ENCODE measurements at regions not wholly inside any gene's neighbourhood (a gene's known extent, or its start where the extent isn't known, plus 50 kb on each side); places are given as distances from the start of the nearest gene placed in this dataset.
"Not testable (repeated sequence)": the region's sequence is repeated elsewhere in the genome, so short reads cannot be mapped to it uniquely, and the experiment has no call there.

- H3K4me3 ChIP-seq (ENCODE audit: low read depth, low read length) = no peak overlapping the region
- TF ChIP-seq, protein P1, sequence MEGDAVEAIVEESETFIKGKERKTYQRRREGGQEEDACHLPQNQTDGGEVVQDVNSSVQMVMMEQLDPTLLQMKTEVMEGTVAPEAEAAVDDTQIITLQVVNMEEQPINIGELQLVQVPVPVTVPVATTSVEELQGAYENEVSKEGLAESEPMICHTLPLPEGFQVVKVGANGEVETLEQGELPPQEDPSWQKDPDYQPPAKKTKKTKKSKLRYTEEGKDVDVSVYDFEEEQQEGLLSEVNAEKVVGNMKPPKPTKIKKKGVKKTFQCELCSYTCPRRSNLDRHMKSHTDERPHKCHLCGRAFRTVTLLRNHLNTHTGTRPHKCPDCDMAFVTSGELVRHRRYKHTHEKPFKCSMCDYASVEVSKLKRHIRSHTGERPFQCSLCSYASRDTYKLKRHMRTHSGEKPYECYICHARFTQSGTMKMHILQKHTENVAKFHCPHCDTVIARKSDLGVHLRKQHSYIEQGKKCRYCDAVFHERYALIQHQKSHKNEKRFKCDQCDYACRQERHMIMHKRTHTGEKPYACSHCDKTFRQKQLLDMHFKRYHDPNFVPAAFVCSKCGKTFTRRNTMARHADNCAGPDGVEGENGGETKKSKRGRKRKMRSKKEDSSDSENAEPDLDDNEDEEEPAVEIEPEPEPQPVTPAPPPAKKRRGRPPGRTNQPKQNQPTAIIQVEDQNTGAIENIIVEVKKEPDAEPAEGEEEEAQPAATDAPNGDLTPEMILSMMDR (conservative IDR thresholded peaks at IDR 0.05; ENCODE audit: low read depth, low read length) = no peak
- DNase-seq (ENCODE audit: low read depth) = no peak
Observed at GRCh38 chr5:88656221-88656950, 226.6 kb downstream of the MEF2C start.

- DNase-seq (ENCODE audit: low read depth) = no peak
- TF ChIP-seq, protein P1 (conservative IDR thresholded peaks at IDR 0.05; ENCODE audit: low read depth, low read length) = no peak
- H3K4me3 ChIP-seq (ENCODE audit: low read depth, low read length) = no peak overlapping the region
Observed at GRCh38 chr5:88653471-88653870, 229.5 kb downstream of the MEF2C start.

GRCh38 chr5:88647901-88648300, 235.1 kb downstream of the MEF2C start:
- no peak for DNase-seq (ENCODE audit: low read depth)
- TF ChIP-seq, protein P1 (conservative IDR thresholded peaks at IDR 0.05; ENCODE audit: low read depth, low read length) = no peak
- H3K4me3 ChIP-seq (ENCODE audit: low read depth, low read length) = no peak overlapping the region

GRCh38 chr5:88646866-88647265, 236.1 kb downstream of the MEF2C start:
- TF ChIP-seq, protein P1 (conservative IDR thresholded peaks at IDR 0.05; ENCODE audit: low read depth, low read length) = no peak
- no peak for DNase-seq (ENCODE audit: low read depth)
- H3K4me3 ChIP-seq (ENCODE audit: low read depth, low read length) = no peak overlapping the region

- no peak overlapping the region for H3K4me3 ChIP-seq (ENCODE audit: low read depth, low read length)
- DNase-seq (ENCODE audit: low read depth) = no peak
- TF ChIP-seq, protein P1 (conservative IDR thresholded peaks at IDR 0.05; ENCODE audit: low read depth, low read length) = no peak
Observed at GRCh38 chr5:88644676-88645075, 238.3 kb downstream of the MEF2C start.

- no peak overlapping the region for H3K4me3 ChIP-seq (ENCODE audit: low read depth, low read length)
- TF ChIP-seq, protein P1 (conservative IDR thresholded peaks at IDR 0.05; ENCODE audit: low read depth, low read length) = no peak
- DNase-seq (ENCODE audit: low read depth) = no peak
Observed at GRCh38 chr5:88643315-88643714, 239.7 kb downstream of the MEF2C start.

DNA sequence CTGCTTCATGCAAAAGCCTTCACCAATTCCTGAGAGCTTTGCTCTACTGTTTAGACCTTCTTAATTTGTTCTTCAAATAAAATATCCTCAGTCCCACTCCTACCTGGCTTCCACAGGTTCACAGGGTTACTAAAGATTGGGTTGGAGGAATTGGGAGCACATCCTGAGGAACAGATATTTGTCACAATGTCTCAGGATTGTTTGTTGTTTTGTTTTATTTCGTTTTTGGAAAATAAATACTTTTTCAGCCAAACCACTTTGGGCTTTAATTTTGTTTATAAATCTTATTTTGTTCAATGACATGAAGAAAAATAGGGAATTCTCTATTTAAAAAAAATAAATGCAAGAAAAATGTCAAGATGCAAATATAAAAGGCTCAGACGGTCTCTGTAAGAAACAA, 249.0 kb downstream of the MEF2C start:
- TF ChIP-seq, protein P1 (conservative IDR thresholded peaks at IDR 0.05; ENCODE audit: low read depth, low read length) = no peak
- DNase-seq (ENCODE audit: low read depth) = no peak
- no peak overlapping the region for H3K4me3 ChIP-seq (ENCODE audit: low read depth, low read length)

DNA sequence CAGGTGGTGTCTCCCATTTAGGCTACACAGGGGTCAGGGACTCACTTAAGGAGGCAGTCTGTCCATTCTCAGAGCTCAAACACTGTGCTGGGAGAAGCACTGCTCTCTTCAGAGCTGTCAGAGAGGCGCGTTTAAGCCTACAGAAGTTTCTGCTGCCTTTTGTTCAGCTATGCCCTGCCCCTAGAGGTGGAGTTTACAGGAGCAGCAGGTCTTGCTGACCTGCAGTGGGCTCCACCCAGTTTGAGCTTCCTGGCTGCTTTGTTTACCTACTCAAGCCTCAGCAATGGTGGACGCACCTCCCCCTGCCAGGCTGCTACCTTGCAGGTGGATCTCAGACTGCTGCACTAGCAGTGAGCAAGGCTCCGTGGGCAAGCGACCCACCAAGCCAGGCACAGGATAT, 260.1 kb downstream of the MEF2C start:
- not testable (repeated sequence) for H3K4me3 ChIP-seq (ENCODE audit: low read depth, low read length); DNase-seq (ENCODE audit: low read depth)

GRCh38 chr5:88615767-88616166, 267.2 kb downstream of the MEF2C start:
- H3K4me3 ChIP-seq (ENCODE audit: low read depth, low read length); DNase-seq (ENCODE audit: low read depth): not testable (repeated sequence)
